Trophoblast cell (in vitro differentiated cells and primary cell): ENCODE measurements at regions not wholly inside any gene's neighbourhood (a gene's known extent, or its start where the extent isn't known, plus 50 kb on each side); places are given as distances from the start of the nearest gene placed in this dataset.

Experiments
- DNase-seq, 2 donors: peaks; one replicate each; pipeline ENCODE4 v3.0.0-alpha.2; 2016
- H2AFZ ChIP-seq: 2 replicates; pipeline ENCODE4 v1.6.1; 2013; ENCODE audit warnings: low read length, moderate library complexity, mild to moderate bottlenecking; ENCODE audit not compliant: insufficient read depth, poor library complexity
- H2AK5ac ChIP-seq: 2 replicates; pipeline ENCODE4 v1.6.1; 2013; ENCODE audit warnings: mild to moderate bottlenecking, low read length
- H2BK120ac ChIP-seq: 2 replicates; pipeline ENCODE4 v1.6.1; 2013; ENCODE audit warnings: low read length, mild to moderate bottlenecking, moderate library complexity; ENCODE audit not compliant: insufficient read depth, poor library complexity
- H2BK12ac ChIP-seq: 2 replicates; pipeline ENCODE4 v1.6.1; 2013; ENCODE audit warnings: mild to moderate bottlenecking, low read length, moderate library complexity
- H2BK5ac ChIP-seq: 2 replicates; pipeline ENCODE4 v1.6.1; 2013; ENCODE audit warnings: low read length, low read depth, moderate library complexity, mild to moderate bottlenecking; ENCODE audit not compliant: poor library complexity
- H3K14ac ChIP-seq: 2 replicates; pipeline ENCODE4 v1.6.1; 2013; ENCODE audit warnings: mild to moderate bottlenecking, low read length
- H3K18ac ChIP-seq: 2 replicates; pipeline ENCODE4 v1.6.1; 2013; ENCODE audit warnings: mild to moderate bottlenecking, low read length
- H3K23ac ChIP-seq: 2 replicates; pipeline ENCODE4 v1.6.1; 2013; ENCODE audit warnings: low read length
- H3K27ac ChIP-seq: 2 replicates; pipeline ENCODE4 v1.5.1; 2013; ENCODE audit warnings: low read depth, mild to moderate bottlenecking, inconsistent platforms, low read length, moderate library complexity
- H3K27me3 ChIP-seq: 2 replicates; pipeline ENCODE4 v1.6.1; 2013; ENCODE audit warnings: inconsistent platforms, mild to moderate bottlenecking, low read length, moderate library complexity; ENCODE audit not compliant: insufficient read depth
- H3K36me3 ChIP-seq, 2 experiments: 1 replicate in 1 of 2; 2 replicates in 1 of 2; pipeline ENCODE4 v1.6.1; 2013; ENCODE audit warnings: low read length in 2 of 2, mild to moderate bottlenecking in 2 of 2, moderate library complexity in 1 of 2; ENCODE audit not compliant: insufficient read depth in 2 of 2, control insufficient read depth in 1 of 2
- H3K4ac ChIP-seq: 2 replicates; pipeline ENCODE4 v1.6.1; 2013; ENCODE audit warnings: low read depth, mild to moderate bottlenecking, low read length, moderate library complexity
- H3K4me1 ChIP-seq, 2 experiments: 1 replicate in 1 of 2; 2 replicates in 1 of 2; pipeline ENCODE4 v1.6.1; 2013; ENCODE audit warnings: low read length in 2 of 2, mild to moderate bottlenecking in 2 of 2, moderate library complexity in 1 of 2; ENCODE audit not compliant: insufficient read depth in 2 of 2, control insufficient read depth in 1 of 2
- H3K4me2 ChIP-seq: 2 replicates; pipeline ENCODE4 v1.6.1; 2013; ENCODE audit warnings: inconsistent platforms, mild to moderate bottlenecking, low read length, moderate library complexity
- H3K4me3 ChIP-seq: 2 replicates; pipeline ENCODE4 v1.5.1; 2013; ENCODE audit warnings: mild to moderate bottlenecking, low read depth, low read length, inconsistent platforms
- H3K79me1 ChIP-seq: one replicate; pipeline ENCODE4 v1.6.1; 2013; ENCODE audit warnings: low read length
- H3K79me2 ChIP-seq: 2 replicates; pipeline ENCODE4 v1.6.1; 2013; ENCODE audit warnings: low read length, mild to moderate bottlenecking; ENCODE audit not compliant: control insufficient read depth, insufficient read depth, poor library complexity
- H3K9ac ChIP-seq: 2 replicates; pipeline ENCODE4 v1.6.1; 2013; ENCODE audit warnings: mild to moderate bottlenecking, low read length
- H3K9me3 ChIP-seq: 2 replicates; pipeline ENCODE4 v1.6.1; 2013; ENCODE audit warnings: low read depth, mild to moderate bottlenecking, control low read depth, inconsistent platforms, low read length; ENCODE audit not compliant: insufficient read depth
- H4K12ac ChIP-seq: 2 replicates; pipeline ENCODE4 v1.6.1; 2013; ENCODE audit warnings: low read depth, mild to moderate bottlenecking, low read length, moderate library complexity
- H4K8ac ChIP-seq: 2 replicates; pipeline ENCODE4 v1.6.1; 2013; ENCODE audit warnings: low read depth, mild to moderate bottlenecking, low read length, moderate library complexity
- H4K91ac ChIP-seq: one replicate; pipeline ENCODE4 v1.6.1; 2013; ENCODE audit warnings: low read depth, mild to moderate bottlenecking, low read length, moderate library complexity
- whole genome bisulfite sequencing: extraction: QIAGEN DNeasy Blood & Tissue Kit; methylation state at CpG from one replicate; pipeline ENCODE4 v1.1.7; 2013; ENCODE audit warnings: missing lambda C conversion rate; ENCODE audit not compliant: insufficient read length, insufficient coverage; ENCODE audit errors: extremely low coverage; 5-methylcytosine and 5-hydroxymethylcytosine counted together

DNA sequence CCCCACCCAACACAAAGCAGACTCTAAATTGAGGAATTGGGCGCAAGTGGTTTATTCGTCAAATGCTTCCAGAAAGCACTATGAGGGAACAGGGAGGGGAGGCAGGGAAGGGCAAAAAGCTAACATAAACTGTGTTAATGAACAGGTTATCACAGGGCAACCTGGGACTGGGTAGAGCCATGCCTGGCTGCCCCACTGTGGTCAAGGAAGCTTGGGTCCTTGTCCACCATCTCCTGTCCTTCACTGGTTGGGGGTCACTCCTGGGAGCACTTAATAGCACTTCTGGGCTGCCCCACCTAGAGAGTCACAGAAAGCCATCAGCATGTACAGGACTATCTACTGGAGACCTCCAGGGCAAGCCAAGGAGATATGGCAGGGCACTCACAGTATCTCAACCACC is 102.3 kb downstream of the LINC00237 start:
- Histone ChIP-seq H4K91ac (no peak overlapping the region), H3K36me3 (no peaks in the 10 kb centered on the region), H3K9ac (no peak overlapping the region), H3K4ac (no peak overlapping the region), H3K4me3 (no peak overlapping the region), H3K27me3 (no peaks in the 10 kb centered on the region), H4K8ac (no peak overlapping the region), H4K12ac (no peak overlapping the region), H3K4me1 (no peaks in the 10 kb centered on the region), H3K14ac (no peak overlapping the region), H2BK5ac (no peak overlapping the region), H2AFZ (no peak overlapping the region), H2BK120ac (no peak overlapping the region), H2BK12ac (no peak overlapping the region), H2AK5ac (no peak overlapping the region), H3K23ac (no peak overlapping the region), H3K4me2 (no peak overlapping the region), H3K9me3 (peaks cover 2% of the 10 kb centered on the region), H3K18ac (no peak overlapping the region), H3K79me1 (no peaks in the 10 kb centered on the region), H3K79me2 (no peaks in the 10 kb centered on the region), H3K27ac (no peak overlapping the region)
- no CpG with 5 or more reads among the region's 2 CpGs for WGBS
- no peak for DNase-seq

DNA sequence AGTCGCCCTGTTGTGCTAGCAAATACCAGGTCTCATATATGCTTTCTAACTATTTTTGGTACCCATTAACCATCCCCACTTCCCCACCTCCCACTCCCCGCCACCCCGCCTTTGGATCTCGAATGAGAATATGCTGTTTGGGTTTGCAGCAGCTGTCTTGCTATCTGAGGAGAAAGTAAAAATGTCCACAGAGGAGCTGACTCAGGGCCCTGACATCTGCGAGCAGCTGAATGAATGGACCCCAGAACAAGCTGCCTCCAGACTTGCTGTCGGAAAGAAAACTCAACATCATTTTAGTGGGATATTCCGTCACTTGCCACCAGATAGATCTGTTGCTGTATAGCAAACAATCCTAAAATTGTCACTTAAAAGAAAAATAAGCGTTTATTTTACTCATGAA is 103.7 kb downstream of the LINC00237 start:
- H3K79me1 ChIP-seq: no peaks in the 10 kb centered on the region
- no peak overlapping the region for H4K12ac ChIP-seq
- no peak overlapping the region for H2BK5ac ChIP-seq
- peaks cover 2% of the 10 kb centered on the region for H3K9me3 ChIP-seq
- H2AK5ac ChIP-seq: no peak overlapping the region
- no peak overlapping the region for H3K27ac ChIP-seq
- no peak overlapping the region for H2AFZ ChIP-seq
- H3K18ac ChIP-seq: no peak overlapping the region
- H3K27me3 ChIP-seq: no peaks in the 10 kb centered on the region
- H3K9ac ChIP-seq: no peak overlapping the region
- H4K8ac ChIP-seq: no peak overlapping the region
- no peak for DNase-seq
- no peak overlapping the region for H3K4ac ChIP-seq
- no peak overlapping the region for H3K14ac ChIP-seq
- H3K4me2 ChIP-seq: no peak overlapping the region
- H3K4me1 ChIP-seq: no peaks in the 10 kb centered on the region
- no peak overlapping the region for H2BK120ac ChIP-seq
- no CpG with 5 or more reads among the region's 8 CpGs for WGBS
- no peaks in the 10 kb centered on the region for H3K36me3 ChIP-seq
- no peak overlapping the region for H3K23ac ChIP-seq
- no peak overlapping the region for H4K91ac ChIP-seq
- H3K79me2 ChIP-seq: no peaks in the 10 kb centered on the region
- H2BK12ac ChIP-seq: no peak overlapping the region
- H3K4me3 ChIP-seq: no peak overlapping the region

DNA sequence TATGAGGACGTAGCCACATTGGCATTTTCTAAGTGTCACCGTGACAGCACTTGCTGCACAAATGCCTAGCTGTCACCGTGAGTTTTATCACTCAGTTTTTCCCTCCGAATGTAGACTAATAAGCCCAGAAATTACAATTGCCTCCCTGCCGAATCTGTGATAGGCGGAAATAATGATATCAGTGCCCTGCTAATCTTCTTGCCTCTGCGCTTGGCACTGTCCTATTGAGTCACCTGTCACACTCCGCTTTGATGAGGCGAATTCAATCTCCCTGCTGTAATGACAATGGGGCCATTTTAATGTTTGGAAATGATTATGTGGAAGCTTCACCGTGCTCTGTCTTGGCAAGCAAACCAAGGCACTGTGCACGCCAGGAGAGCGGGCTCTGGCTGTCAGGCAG is 112.8 kb downstream of the LINC00237 start:
- Histone ChIP-seq H3K23ac (no peak overlapping the region), H4K8ac (no peak overlapping the region), H2BK12ac (no peak overlapping the region), H3K9me3 (peaks cover 4% of the 10 kb centered on the region), H3K9ac (no peak overlapping the region), H3K4me1 (no peaks in the 10 kb centered on the region), H3K4me3 (no peak overlapping the region), H2BK5ac (no peak overlapping the region), H3K4ac (no peak overlapping the region), H3K14ac (no peak overlapping the region), H4K91ac (no peak overlapping the region), H3K4me2 (no peak overlapping the region), H3K79me1 (no peaks in the 10 kb centered on the region), H3K27me3 (no peaks in the 10 kb centered on the region), H3K18ac (no peak overlapping the region), H3K79me2 (no peaks in the 10 kb centered on the region), H2AFZ (no peak overlapping the region), H4K12ac (no peak overlapping the region), H2BK120ac (no peak overlapping the region), H3K36me3 (no peaks in the 10 kb centered on the region), H3K27ac (no peak overlapping the region), H2AK5ac (no peak overlapping the region)
- WGBS: no CpG with 5 or more reads among the region's 12 CpGs
- no peak for DNase-seq

DNA sequence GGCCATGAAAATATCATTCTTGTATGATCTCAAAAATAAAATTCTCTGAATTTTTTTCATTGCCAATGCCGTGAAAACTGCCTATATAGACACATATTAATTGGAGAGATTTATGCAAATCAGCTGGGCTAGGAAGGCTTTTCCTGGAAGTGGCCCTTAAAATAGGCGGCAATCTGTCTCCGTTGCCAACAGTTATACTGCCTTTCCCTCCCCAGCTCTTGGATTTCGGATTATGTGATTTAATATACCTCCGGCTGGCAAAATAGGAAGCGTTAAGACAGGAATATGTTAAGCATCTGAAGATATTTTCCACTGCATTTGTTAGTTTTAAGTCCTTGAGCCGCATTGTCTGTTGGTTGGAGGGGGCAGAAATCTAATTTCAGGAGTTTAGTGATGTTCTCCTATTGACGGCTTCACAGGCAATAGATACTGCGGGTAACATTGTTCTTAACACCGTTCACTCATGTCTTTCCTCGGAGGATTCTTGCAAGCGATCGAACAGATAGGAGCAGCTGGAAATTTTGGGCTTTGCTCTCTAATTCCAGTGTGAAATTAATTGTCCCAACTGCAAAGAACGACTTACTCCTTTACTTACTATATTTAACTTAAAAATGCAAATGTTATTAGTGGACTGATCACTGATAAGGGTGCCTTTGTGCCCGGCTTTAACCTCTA is 113.3 kb downstream of the LINC00237 start:
- Histone ChIP-seq H3K9ac (no peak overlapping the region), H3K18ac (no peak overlapping the region), H3K4me1 (no peaks in the 10 kb centered on the region), H2AFZ (no peak overlapping the region), H3K23ac (no peak overlapping the region), H4K8ac (no peak overlapping the region), H2BK120ac (no peak overlapping the region), H3K4me2 (no peak overlapping the region), H4K91ac (no peak overlapping the region), H2BK5ac (no peak overlapping the region), H3K4ac (no peak overlapping the region), H3K27me3 (no peaks in the 10 kb centered on the region), H3K79me2 (no peaks in the 10 kb centered on the region), H3K14ac (no peak overlapping the region), H4K12ac (no peak overlapping the region), H3K79me1 (no peaks in the 10 kb centered on the region), H3K9me3 (peaks cover 4% of the 10 kb centered on the region), H3K27ac (no peak overlapping the region), H3K36me3 (no peaks in the 10 kb centered on the region), H2BK12ac (no peak overlapping the region), H2AK5ac (no peak overlapping the region), H3K4me3 (no peak overlapping the region)
- no CpG with 5 or more reads among the region's 15 CpGs for WGBS
- DNase-seq: no peak
